HG02588 (cell line): ENCODE measurements at regions not wholly inside any gene's neighbourhood (a gene's known extent, or its start where the extent isn't known, plus 50 kb on each side); places are given as distances from the start of the nearest gene placed in this dataset.
"Not testable (repeated sequence)": the region's sequence is repeated elsewhere in the genome, so short reads cannot be mapped to it uniquely, and the experiment has no call there.

Experiments
- ATAC-seq: cut with Tn5 transposase; IDR thresholded peaks from one replicate; pipeline ENCODE4 v1.9.1; 2021; ENCODE audit warnings: mild to moderate bottlenecking, moderate library complexity; ENCODE audit not compliant: unreplicated experiment

- not testable (repeated sequence) for ATAC-seq
Measured at GRCh38 chr15:20019758-20020157, 521.8 kb downstream of the GOLGA6L6 start.

GRCh38 chr15:20017581-20017980, 524.0 kb downstream of the GOLGA6L6 start:
- not testable (repeated sequence) for ATAC-seq

DNA sequence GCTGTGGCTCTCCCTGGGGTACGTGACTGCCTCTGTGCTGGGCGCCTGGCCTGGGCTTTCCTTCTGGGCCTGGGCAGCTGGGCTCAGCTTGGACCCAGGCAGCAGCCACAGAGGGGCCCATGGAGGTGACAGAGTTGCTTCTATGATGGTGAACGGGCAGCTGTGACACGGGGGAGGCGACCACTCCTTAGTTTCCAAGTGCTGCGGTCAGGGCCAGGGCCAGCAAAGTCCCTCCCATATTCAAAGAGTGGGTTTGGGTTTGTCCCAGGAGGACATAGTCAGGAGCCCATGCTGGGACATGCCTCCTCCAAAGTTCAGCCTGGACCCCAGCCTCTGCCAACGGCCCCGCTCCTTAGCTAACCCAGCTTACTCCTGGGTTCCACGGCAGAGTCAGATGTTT, 524.7 kb downstream of the GOLGA6L6 start:
- ATAC-seq: not testable (repeated sequence)

GRCh38 chr15:20012837-20013236, 528.8 kb downstream of the GOLGA6L6 start:
- ATAC-seq: not testable (repeated sequence)

DNA sequence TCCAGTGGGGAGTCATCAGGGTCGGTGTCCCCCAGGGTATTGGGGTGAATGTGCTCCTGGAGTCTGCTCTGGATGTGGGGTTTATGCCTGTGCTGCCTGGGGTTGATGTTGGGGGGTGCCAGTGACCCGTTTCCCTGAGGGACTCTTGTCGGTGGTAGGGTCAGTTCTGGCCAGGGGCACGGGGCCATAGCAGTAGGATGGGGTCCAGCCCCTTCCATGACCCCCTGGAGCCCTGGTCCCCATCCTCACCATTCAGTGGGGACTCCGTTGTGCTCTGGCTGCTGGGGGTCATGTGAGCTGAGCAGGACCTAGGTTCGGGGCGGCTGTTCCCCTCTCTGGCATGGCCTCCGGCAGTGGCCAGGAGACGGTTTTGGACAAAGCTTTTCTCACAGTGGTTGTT, 530.8 kb downstream of the GOLGA6L6 start:
- not testable (repeated sequence) for ATAC-seq

DNA sequence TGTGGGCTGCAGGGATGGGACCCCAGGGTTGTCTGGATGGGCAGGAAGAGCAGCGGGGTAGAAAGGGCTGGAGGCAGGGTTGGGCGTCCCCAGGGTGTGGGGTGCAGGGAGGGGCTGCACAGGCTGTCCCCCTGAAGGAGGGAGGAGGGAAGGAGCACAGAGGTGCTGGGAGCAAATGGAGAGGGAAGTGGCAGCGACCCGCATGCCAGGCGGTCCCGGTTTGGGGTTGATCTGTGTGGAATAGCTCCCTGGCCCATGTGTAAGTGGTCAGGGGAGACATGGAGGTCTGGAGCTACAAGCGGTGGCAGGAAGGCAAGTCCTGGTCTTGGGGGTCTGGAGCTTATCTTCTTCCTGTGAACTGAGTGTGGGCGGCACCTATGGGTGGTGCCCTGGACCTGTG, 532.0 kb downstream of the GOLGA6L6 start:
- ATAC-seq: not testable (repeated sequence)

DNA sequence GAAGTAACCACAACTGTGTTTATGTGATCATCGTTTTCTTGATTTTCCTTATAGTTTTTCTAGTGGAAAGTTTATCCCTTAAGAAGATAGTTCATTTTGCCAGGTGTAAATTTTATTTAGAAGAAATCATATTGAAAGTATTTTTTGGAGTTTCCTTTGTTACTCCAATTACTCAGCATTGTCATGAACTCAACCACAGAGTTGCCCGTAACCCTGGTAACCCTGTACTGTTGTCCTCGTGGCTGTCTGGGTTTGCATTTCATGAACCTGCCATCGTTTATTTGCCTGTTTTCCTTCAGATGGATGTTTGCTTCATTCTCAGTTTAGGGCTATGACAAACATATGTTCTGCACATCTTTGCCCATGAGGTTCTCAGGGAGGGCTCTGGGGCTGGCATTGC, 534.3 kb downstream of the GOLGA6L6 start:
- not testable (repeated sequence) for ATAC-seq

DNA sequence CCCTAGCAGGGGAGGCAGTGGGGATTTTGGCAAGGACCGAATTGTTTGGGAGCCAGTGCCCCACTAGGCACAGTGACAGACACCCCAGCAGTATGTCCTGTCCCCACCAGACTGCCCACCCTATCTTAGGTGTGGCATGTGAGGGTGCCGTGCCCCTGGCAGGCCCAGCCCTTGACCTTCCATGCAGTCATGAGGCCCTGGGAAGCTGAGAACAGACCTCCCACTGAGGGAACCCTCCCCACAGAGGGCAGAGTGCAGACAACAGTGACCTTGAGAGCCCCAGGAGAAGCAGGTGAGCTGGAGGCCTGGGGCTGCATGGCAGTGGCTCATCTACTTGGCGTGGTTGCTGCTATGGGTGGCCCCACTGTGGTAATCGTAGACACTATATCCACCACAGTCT, 538.1 kb downstream of the GOLGA6L6 start:
- not testable (repeated sequence) for ATAC-seq

DNA sequence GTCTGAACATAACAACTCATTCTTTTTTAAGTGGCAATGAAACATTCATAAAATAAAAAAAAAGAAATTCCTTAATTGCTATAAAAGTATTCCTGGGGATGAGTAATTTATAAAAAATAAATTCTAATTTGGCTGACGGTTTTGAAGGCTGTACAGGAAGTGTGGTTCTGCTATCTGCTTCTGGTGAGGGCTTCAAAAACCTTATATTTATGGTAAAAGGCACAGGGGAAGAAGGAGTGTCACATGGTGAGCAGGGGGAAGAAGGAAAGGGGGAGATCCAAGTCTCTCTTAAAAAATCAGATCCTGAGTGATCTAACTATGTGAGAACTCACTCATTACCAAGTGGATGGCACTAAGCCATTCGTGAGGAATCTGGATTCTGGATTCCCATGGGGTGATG, 539.0 kb downstream of the GOLGA6L6 start:
- not testable (repeated sequence) for ATAC-seq

GRCh38 chr15:19996574-19997194, 544.9 kb downstream of the GOLGA6L6 start:
- ATAC-seq: not testable (repeated sequence)

GRCh38 chr15:19995296-19995695, 546.3 kb downstream of the GOLGA6L6 start:
- not testable (repeated sequence) for ATAC-seq

- no peak for ATAC-seq
Measured at GRCh38 chr15:19992428-19992827, 549.2 kb downstream of the GOLGA6L6 start.

GRCh38 chr15:19988094-19988660, 553.4 kb downstream of the GOLGA6L6 start:
- ATAC-seq: no peak

GRCh38 chr15:19987389-19988048, 554.1 kb downstream of the GOLGA6L6 start:
- ATAC-seq: no peak

DNA sequence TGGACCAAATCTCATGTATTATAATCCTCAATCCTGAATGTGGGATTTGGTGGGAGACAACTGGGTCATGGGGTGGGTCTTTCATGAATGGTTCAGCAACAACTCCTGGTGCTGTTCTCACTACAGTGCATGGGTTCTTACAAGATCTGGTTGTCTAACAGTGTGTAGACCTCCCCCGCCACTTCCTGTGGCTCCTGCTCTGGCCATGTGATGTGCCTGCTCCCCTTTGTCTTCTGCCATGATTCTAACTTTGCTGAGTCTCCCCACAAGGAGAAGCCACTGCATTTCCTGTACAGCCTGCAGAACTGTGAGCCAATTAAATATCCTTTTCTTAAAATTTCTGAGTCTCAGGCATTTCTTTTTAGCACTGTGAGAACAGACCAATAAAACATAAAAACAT, 557.5 kb downstream of the GOLGA6L6 start:
- no peak for ATAC-seq

- no peak for ATAC-seq
Measured at GRCh38 chr15:19974998-19975397, 566.6 kb downstream of the GOLGA6L6 start.

DNA sequence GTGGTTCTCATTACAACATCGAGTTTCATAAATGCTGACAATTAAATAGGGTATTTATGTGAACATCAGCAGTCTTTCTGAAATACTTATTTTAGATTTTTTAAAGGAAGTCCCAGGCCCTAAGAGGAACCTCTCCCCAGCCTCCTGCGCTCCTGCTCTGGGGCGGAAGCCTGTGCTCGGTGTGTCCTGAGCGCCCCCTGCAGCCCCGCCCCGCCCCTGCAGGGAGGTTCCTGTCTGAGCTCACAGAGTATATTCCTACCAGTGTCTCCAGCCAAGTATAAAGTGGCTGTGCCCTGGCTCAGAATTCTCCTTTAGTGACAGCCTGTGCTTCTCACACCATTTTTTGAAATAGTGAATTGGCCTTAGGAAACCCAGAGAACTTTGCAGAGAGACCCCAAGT, 567.9 kb downstream of the GOLGA6L6 start:
- ATAC-seq: no peak

GRCh38 chr15:19972582-19972981, 569.0 kb downstream of the GOLGA6L6 start:
- not testable (repeated sequence) for ATAC-seq

GRCh38 chr15:19965574-19965973, 576.0 kb downstream of the GOLGA6L6 start:
- ATAC-seq: not testable (repeated sequence)

- not testable (repeated sequence) for ATAC-seq
Measured at GRCh38 chr15:19964480-19964879, 577.1 kb downstream of the GOLGA6L6 start.

DNA sequence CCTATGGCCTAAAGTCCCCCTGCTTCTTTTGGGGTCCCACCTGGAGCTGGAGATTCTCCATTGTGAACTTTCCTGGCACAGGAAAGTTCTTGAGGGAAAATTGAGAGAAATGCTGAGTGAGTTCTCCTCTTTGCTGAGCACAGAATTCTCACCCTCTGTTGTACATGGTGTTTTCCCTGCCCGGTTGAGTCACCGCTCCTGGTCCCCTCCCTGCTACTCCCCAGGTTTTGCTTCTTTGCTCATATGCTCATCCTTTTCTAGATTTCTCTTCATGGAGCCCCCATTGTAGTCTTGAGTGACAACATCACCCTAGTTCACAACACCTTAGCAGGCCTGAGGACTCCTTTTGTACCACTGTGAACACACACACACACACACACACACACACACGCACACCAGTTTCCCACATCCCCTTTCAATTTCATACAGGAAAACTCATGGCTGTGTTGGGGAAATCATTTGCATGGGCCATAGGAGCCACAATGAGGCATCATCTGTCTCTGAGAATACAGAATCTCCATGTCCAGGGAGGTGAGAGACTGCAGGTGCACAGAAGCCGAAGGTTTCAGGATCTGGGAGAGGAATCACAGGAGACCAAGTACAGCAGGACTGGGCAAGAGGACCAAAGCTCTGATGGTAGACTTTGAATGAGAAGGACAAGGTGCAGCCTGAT, 585.3 kb downstream of the GOLGA6L6 start:
- ATAC-seq: no peak
